ENCODE measurements at regions not wholly inside any gene's neighbourhood (a gene's known extent, or its start where the extent isn't known, plus 50 kb on each side); places are given as distances from the start of the nearest gene placed in this dataset.

- no peak for TF ChIP-seq ZNF274 (IDR thresholded peaks at IDR 0.05; ENCODE audit: low read depth, low read length)
- no peak for TF ChIP-seq SUZ12 (IDR thresholded peaks at IDR 0.05; ENCODE audit: extremely low read depth, insufficient read depth, insufficient read length)
Observed at GRCh38 chr3:152618529-152618928, 216.4 kb upstream of the P2RY1 start.
